NCI-H2107 (cell line): ENCODE measurements at regions not wholly inside any gene's neighbourhood (a gene's known extent, or its start where the extent isn't known, plus 50 kb on each side); places are given as distances from the start of the nearest gene placed in this dataset.
A peak's percentile ranks its signal among the peaks of the same experiment; 100 is the strongest.
"Not testable (repeated sequence)": the region's sequence is repeated elsewhere in the genome, so short reads cannot be mapped to it uniquely, and the experiment has no call there.

Source experiments
- DNase-seq: peaks from one replicate; lab custom pipeline; 2025; lab: John Stamatoyannopoulos, UW

- peak; percentile 2 for DNase-seq
Observed at GRCh38 chr2:150371044-150371818, 116.2 kb downstream of the RND3 start.

- DNase-seq: peak; percentile 22
Observed at GRCh38 chr2:150370561-150370960, 116.9 kb downstream of the RND3 start.

DNA sequence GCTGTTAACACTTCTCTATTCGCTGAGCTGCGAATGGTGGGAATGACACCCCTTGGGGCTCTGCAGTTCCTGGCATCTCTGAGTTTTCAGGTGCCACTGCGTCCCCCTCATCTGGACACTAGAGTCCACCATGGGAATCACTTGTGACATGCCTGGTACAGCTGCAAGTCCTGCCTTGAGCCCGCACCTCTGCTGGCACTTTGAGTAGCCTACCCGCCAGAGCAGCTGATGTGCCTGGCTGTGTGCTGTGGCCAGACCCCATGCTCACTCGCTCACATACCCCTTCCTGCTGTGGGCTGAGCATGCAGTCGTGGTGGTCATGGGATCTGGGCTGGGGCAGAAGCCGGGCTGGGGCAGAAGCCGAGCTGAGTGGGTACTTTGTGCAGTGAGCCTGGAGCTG, 117.6 kb downstream of the RND3 start:
- DNase-seq: no peak

GRCh38 chr2:150358468-150358807, 129.0 kb downstream of the RND3 start:
- no peak for DNase-seq

DNA sequence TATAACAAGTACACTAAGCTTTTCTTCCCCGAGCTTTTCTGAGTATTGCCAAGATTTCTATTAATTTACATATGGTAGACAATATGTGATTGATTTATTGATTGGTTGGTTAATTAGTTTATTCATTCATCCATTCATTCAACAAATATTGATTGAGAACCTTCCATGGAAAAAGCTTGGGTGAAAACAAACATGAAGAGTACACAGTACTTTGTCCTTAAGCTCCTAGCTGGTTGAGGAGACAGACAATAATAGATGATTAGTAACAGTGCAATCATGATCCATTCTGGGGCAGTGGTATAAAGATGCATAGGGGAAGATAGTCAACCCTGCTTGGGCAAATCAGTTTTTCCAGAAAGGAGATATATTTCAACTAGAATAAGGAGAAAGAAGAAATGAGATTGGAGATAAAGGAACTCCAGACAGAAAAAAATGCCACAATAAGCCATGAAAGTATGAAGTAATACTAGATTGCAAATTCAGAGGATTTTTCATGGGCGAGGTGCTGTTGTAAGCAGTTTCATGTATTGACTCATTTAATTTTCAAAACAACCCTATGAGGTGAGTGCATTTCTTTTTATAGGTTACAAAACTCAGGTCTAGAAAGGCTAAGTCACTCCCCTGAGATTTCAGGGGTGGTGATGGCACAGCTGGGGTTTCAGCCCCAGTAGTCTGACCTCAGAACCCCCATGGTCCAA, 129.5 kb downstream of the RND3 start:
- no peak for DNase-seq

GRCh38 chr2:150355440-150355839, 132.0 kb downstream of the RND3 start:
- no peak for DNase-seq

GRCh38 chr2:150353376-150353775, 134.1 kb downstream of the RND3 start:
- DNase-seq: no peak

GRCh38 chr2:150351922-150352321, 135.5 kb downstream of the RND3 start:
- DNase-seq: no peak

- no peak for DNase-seq
Observed at GRCh38 chr2:150350500-150350899, 137.0 kb downstream of the RND3 start.

- no peak for DNase-seq
Observed at GRCh38 chr2:150346806-150347205, 140.7 kb downstream of the RND3 start.

DNA sequence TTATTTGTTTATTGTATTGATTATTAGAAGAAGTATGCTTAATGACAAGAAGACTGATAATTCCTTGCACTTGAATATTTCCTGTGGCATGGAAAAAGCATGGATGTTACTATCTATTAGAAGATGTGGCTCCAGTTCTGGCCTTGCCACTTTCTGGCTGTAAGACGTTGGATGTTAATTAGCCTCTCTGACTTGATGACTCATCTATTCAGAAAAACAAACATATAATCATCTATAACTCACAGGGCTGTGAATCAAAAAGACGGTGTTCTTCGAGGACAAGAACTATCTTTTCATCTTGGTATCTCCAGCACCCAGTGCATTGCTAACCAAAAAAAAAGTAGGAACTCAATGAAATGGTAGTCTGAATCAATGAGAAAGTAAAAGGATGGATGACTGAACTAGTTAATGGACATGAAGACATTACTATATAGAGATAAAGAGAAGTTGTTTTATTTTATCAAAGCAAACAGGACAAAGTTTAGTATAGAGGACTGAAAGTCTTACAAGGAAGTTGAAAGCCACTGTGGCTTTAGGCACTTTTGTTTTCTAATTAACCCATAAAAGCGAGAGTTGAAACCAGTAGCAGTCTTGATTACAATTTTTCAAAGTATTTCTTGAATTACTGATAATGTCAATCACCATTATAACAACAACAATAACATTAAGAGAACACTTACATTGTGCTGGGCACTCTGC, 145.3 kb downstream of the RND3 start:
- DNase-seq: no peak

DNA sequence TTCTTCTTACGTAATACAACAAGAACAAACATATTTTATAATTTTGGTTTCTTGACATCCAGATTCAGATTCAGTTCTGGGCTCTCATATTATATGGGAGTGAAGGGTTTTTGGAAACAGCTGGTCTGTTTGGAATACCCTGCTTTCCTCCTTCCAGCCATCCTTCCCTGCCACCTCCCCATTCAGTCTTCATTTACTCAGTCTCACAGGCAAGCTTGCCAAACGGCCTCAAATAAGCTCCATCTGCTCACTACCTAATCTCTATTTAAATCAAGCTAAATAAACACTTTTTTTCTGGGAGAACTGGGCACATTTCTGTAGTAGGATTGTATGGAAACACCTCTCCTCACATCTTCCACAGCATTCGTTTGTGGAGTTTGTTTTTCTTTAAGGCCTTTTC, 147.5 kb downstream of the RND3 start:
- DNase-seq: no peak

DNA sequence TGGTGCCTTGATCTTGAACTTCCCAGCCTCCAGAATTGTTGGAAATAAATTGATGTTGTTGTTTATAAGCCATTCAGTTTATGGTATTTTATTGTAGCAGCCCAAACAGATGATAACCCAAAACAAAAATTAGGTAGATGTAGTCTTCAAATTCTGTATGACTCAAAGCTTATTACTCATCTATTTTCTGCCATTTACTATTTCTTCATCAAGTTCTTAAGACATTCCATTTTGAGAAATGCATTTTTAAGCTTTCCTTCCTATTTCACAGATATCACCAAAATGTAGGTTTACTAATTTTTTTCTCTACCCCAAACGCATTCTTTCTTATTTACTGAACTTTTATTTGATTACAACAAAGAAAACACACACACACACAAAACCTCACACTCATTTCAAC, 148.2 kb downstream of the RND3 start:
- DNase-seq: no peak

- no peak for DNase-seq
Observed at GRCh38 chr2:150335596-150335995, 151.9 kb downstream of the RND3 start.

DNA sequence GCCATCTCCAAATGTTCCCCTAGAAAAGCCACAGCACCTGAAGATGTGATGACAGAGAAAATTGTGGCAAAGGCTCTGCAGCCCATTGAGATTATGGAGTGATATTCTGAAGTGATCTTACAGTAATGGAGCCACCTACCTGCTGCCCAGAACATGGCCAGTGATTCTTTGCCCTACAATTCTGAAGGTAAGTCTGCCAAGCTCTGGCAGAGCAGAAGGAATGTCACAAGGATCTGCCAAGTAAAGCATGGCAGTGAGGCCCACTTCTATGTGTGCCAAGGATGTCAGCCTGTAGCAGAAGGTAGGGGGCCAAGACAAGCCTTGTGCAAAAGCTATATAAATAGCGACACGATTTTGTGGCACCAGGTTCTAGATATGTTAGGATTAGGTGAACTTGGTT, 155.1 kb downstream of the RND3 start:
- no peak for DNase-seq

GRCh38 chr2:150327564-150328489, 159.6 kb downstream of the RND3 start:
- DNase-seq: peak; percentile 7

GRCh38 chr2:150325656-150326314, 161.7 kb downstream of the RND3 start:
- no peak for DNase-seq

DNA sequence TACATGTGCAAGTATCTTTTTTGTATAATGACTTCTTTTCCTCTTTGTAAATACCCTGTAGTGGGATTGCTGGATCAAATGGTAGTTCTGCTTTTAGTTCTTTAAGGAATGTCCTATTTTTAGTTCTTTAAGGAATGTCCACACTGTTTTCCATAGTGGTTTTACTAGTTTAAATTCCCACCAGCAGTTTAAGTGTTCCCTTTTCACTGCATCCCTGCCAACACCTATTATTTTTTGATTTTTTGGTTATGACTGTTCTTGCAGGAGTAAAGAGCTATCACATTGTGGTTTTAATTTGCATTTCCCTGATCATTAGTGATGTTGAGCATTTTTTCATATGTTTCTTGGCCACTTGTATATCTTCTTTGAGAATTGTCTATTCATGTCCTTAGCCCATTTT, 164.4 kb downstream of the RND3 start:
- not testable (repeated sequence) for DNase-seq

DNA sequence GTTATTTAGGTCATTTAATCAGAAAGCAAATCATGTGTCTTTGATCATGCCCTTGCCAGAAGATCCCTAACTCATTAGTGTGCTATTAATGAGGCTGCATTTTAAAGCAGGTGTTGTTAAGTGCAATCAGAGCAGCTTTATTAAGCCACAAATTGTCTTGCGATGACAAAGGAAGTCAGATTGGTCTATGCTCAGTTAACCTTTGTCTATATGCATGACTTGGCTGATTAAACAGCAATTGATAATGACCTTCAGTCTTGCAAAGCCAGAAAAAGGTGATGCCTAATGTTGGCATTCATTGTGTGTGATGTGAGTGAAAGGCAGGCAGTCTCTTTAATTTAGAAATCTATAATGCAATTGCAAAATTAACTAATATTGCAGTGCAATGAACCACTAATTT, 166.9 kb downstream of the RND3 start:
- DNase-seq: no peak

DNA sequence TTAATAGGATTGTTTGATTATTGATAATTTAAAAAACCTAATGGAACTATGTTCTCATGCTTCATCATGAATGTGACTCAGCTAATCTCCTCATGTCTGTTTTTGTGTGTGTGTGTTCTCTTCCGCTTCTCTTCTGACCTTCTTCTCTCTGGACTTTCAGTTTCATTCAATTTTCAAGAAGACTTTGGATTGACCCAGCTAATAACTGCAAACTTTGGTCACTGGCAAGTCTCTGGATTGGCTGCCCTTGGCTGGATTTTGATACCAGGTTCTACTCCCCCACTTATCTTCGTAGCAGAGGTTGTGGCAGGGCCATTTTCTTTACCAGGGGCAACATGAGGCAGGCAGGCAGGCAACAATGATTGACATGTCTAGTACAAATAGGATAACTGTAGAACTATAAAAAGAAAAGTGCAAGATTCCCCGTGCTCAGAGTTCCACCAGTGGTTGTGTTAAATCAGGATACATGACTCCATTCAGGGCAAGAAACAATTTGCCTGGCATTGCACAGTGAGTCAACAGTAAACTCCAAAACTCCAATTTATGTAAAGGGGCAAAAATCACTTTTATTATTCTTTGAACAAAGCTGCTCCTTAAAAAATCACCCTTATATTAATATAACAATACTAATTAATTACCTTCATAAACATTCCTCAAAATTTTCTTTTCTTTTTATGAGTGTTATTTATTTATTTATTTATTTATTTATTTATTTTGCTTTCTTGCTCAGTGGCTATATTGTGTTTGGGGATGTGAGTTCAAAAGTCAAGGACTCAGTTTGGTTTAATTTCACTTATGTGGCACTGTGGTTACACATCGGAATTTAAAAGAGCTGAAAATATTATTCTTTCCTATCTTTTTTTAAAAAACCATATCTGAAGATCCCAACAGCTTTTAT, 167.6 kb downstream of the RND3 start:
- no peak for DNase-seq
